ENCODE measurements at regions not wholly inside any gene's neighbourhood (a gene's known extent, or its start where the extent isn't known, plus 50 kb on each side); places are given as distances from the start of the nearest gene placed in this dataset.

- peaks cover 33% of the 10 kb centered on the region for H3K4me1 ChIP-seq
- WGBS = 78% methylated on average over 3 of the region's 3 CpGs
Measured at GRCh38 chr5:143888912-143889311, 77.0 kb downstream of the HMHB1 start.

GRCh38 chr5:143889986-143890385 is 78.0 kb downstream of the HMHB1 start:
- Histone ChIP-seq H3K36me3 (no peaks in the 10 kb centered on the region), H3K27me3 (no peaks in the 10 kb centered on the region), H3K4me3 (no peak overlapping the region), H3K9me3 (no peaks in the 10 kb centered on the region), H3K27ac (no peak overlapping the region), H3K4me1 (peaks cover 33% of the 10 kb centered on the region)
- no peak for TF ChIP-seq CTCF (IDR thresholded peaks at IDR 0.05)
- no peak for TF ChIP-seq EP300 (IDR thresholded peaks at IDR 0.05)
- TF ChIP-seq POLR2AphosphoS5 (IDR thresholded peaks at IDR 0.05) = no peak
- no peak for TF ChIP-seq POLR2A (IDR thresholded peaks at IDR 0.05)
- no peak for DNase-seq (ENCODE audit: low spot score in 2 of 2)
- 26% methylated on average over 3 of the region's 3 CpGs for WGBS

More at GRCh38 chr5:143888912-143889311, 77.0 kb downstream of the HMHB1 start:
- H3K27ac ChIP-seq = no peak overlapping the region
- no peaks in the 10 kb centered on the region for H3K27me3 ChIP-seq
- H3K36me3 ChIP-seq = no peaks in the 10 kb centered on the region
- TF ChIP-seq EP300 (IDR thresholded peaks at IDR 0.05) = no peak
- TF ChIP-seq POLR2AphosphoS5 (IDR thresholded peaks at IDR 0.05) = no peak
- TF ChIP-seq POLR2A (IDR thresholded peaks at IDR 0.05) = no peak
- no peak for TF ChIP-seq CTCF (IDR thresholded peaks at IDR 0.05)
- no peak for DNase-seq (ENCODE audit: low spot score in 2 of 2)
- H3K4me3 ChIP-seq = no peak overlapping the region
- H3K9me3 ChIP-seq = no peaks in the 10 kb centered on the region

GRCh38 chr5:143890487-143890886 is 78.5 kb downstream of the HMHB1 start:
- no peaks in the 10 kb centered on the region for H3K9me3 ChIP-seq
- 42% methylated on average over 3 of the region's 3 CpGs for WGBS
- H3K4me3 ChIP-seq = no peak overlapping the region
- no peak overlapping the region for H3K27ac ChIP-seq
- TF ChIP-seq EP300 (IDR thresholded peaks at IDR 0.05) (no peak), POLR2A (IDR thresholded peaks at IDR 0.05) (no peak), POLR2AphosphoS5 (IDR thresholded peaks at IDR 0.05) (no peak), CTCF (IDR thresholded peaks at IDR 0.05) (no peak)
- no peaks in the 10 kb centered on the region for H3K36me3 ChIP-seq
- H3K4me1 ChIP-seq = peaks cover 33% of the 10 kb centered on the region
- no peak for DNase-seq (ENCODE audit: low spot score in 2 of 2)
- no peaks in the 10 kb centered on the region for H3K27me3 ChIP-seq

GRCh38 chr5:143892271-143892670 is 80.3 kb downstream of the HMHB1 start:
- H3K4me1 ChIP-seq = peaks cover 27% of the 10 kb centered on the region
- DNase-seq (ENCODE audit: low spot score in 2 of 2) = no peak
- no peak overlapping the region for H3K27ac ChIP-seq
- TF ChIP-seq POLR2A (IDR thresholded peaks at IDR 0.05) = no peak
- TF ChIP-seq CTCF (IDR thresholded peaks at IDR 0.05) = no peak
- no peak for TF ChIP-seq POLR2AphosphoS5 (IDR thresholded peaks at IDR 0.05)
- no peak for TF ChIP-seq EP300 (IDR thresholded peaks at IDR 0.05)
- no peaks in the 10 kb centered on the region for H3K27me3 ChIP-seq
- 41% methylated on average over 1 of the region's 1 CpG for WGBS
- no peaks in the 10 kb centered on the region for H3K36me3 ChIP-seq
- H3K4me3 ChIP-seq = no peak overlapping the region
- H3K9me3 ChIP-seq = no peaks in the 10 kb centered on the region

- 65% methylated on average over 2 of the region's 2 CpGs for WGBS
- H3K27me3 ChIP-seq = no peaks in the 10 kb centered on the region
- no peak overlapping the region for H3K4me3 ChIP-seq
- H3K4me1 ChIP-seq = peaks cover 23% of the 10 kb centered on the region
- TF ChIP-seq POLR2AphosphoS5 (IDR thresholded peaks at IDR 0.05) (no peak), CTCF (IDR thresholded peaks at IDR 0.05) (no peak), POLR2A (IDR thresholded peaks at IDR 0.05) (no peak)
- no peak overlapping the region for H3K27ac ChIP-seq
- no peak for DNase-seq (ENCODE audit: low spot score in 2 of 2)
- H3K9me3 ChIP-seq = no peaks in the 10 kb centered on the region
- no peaks in the 10 kb centered on the region for H3K36me3 ChIP-seq
Measured at GRCh38 chr5:143892908-143893307, 80.9 kb downstream of the HMHB1 start.

Measured in suprapubic skin (tissue), 4 donors.